LNCAP (cell line): ENCODE measurements at regions not wholly inside any gene's neighbourhood (a gene's known extent, or its start where the extent isn't known, plus 50 kb on each side); places are given as distances from the start of the nearest gene placed in this dataset.

Experiments
- CTCF ChIP-seq: fragments of 450-650 bp; IDR thresholded peaks from 2 replicates; pipeline ENCODE4 v1.5.1; 2017; ENCODE audit warnings: mild to moderate bottlenecking

GRCh38 chr4:174110180-174110579 is 173.3 kb downstream of the FBXO8 start:
- no peak for TF ChIP-seq CTCF

GRCh38 chr4:174107746-174108354 is 175.6 kb downstream of the FBXO8 start:
- no peak for TF ChIP-seq CTCF

GRCh38 chr4:174105202-174105601 is 178.3 kb downstream of the FBXO8 start:
- no peak for TF ChIP-seq CTCF

- no peak for TF ChIP-seq CTCF
These were observed 182.6 kb downstream of the FBXO8 start for GRCh38 chr4:174100910-174101309.

- TF ChIP-seq CTCF = no peak
These were observed 183.8 kb downstream of the FBXO8 start for GRCh38 chr4:174099712-174100111.

- TF ChIP-seq CTCF = no peak
These were observed 186.5 kb downstream of the FBXO8 start for GRCh38 chr4:174096999-174097398.

- no peak for TF ChIP-seq CTCF
These were observed 187.0 kb downstream of the FBXO8 start for GRCh38 chr4:174096456-174096855.

GRCh38 chr4:174091130-174091529 is 192.3 kb downstream of the FBXO8 start:
- TF ChIP-seq CTCF = no peak
